ENCODE measurements at regions not wholly inside any gene's neighbourhood (a gene's known extent, or its start where the extent isn't known, plus 50 kb on each side); places are given as distances from the start of the nearest gene placed in this dataset.
A peak's percentile ranks its signal among the peaks of the same experiment; 100 is the strongest.

DNA sequence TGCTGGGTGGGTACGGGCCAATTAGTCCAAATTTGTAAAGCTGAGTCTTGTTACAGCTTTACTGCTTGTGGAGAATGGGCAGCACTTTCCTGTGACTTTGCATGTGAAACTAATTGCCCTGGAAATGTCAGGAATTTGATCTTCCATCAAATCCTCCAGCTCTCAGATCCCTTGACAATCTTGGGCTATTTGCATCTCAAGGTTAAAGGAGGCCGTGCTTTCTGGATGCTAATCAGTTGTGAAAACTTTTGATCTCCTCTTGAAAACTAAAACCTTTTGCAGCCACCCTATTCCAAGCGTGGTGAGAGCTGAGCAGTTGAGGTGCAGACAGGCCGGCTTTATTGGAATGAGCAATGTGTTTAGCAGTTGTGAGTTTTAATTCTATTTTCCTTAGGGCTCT, 68.0 kb upstream of the CLINT1 start:
- ATAC-seq (ENCODE audit: insufficient read depth, low FRiP score) (no peak), DNase-seq (no peak)
- Histone ChIP-seq H3K4me1 (ENCODE audit: control insufficient read depth in 5 of 5, insufficient read depth in 5 of 5, low read length in 5 of 5) (peaks cover 0 to 5% (median 0%) of the 10 kb centered on the region in 5 donors), H3K36me3 (ENCODE audit: control insufficient read depth in 4 of 4, insufficient read depth in 4 of 4, low read length in 4 of 4) (no peaks in the 10 kb centered on the region), H3K27ac (ENCODE audit: low read depth in 1 of 2, low read length in 1 of 2) (no peak overlapping the region), H3K27me3 (ENCODE audit: control insufficient read depth in 3 of 3, insufficient read depth in 3 of 3, low read length in 2 of 3) (no peaks in the 10 kb centered on the region), H3K9me3 (ENCODE audit: control insufficient read depth in 4 of 4, insufficient read depth in 3 of 4, low read length in 3 of 4) (no peaks in the 10 kb centered on the region), H3K9ac (ENCODE audit: insufficient read depth in 1 of 2, low read length in 2 of 2) (peak overlapping the region in 1 of 2 donors; percentile 13), H3K4me3 (no peak overlapping the region)
- TF ChIP-seq CTCF (IDR thresholded peaks at IDR 0.05; ENCODE audit: control extremely low read depth, extremely low read depth) = no peak
- 89 to 90% methylated on average over 4 of the region's 4 CpGs for WGBS, 2 donors

- Histone ChIP-seq H3K27ac (ENCODE audit: low read depth in 1 of 2, low read length in 1 of 2) (no peak overlapping the region), H3K36me3 (ENCODE audit: control insufficient read depth in 4 of 4, insufficient read depth in 4 of 4, low read length in 4 of 4) (no peaks in the 10 kb centered on the region), H3K4me1 (ENCODE audit: control insufficient read depth in 5 of 5, insufficient read depth in 5 of 5, low read length in 5 of 5) (peaks cover 0 to 3% (median 0%) of the 10 kb centered on the region in 5 donors), H3K9me3 (ENCODE audit: control insufficient read depth in 4 of 4, insufficient read depth in 3 of 4, low read length in 3 of 4) (no peaks in the 10 kb centered on the region), H3K27me3 (ENCODE audit: control insufficient read depth in 3 of 3, insufficient read depth in 3 of 3, low read length in 2 of 3) (no peaks in the 10 kb centered on the region), H3K4me3 (no peak overlapping the region), H3K9ac (ENCODE audit: insufficient read depth in 1 of 2, low read length in 2 of 2) (no peak overlapping the region)
- TF ChIP-seq CTCF (IDR thresholded peaks at IDR 0.05; ENCODE audit: control extremely low read depth, extremely low read depth) = no peak
- no peak for ATAC-seq (ENCODE audit: insufficient read depth, low FRiP score)
- DNase-seq = no peak
- WGBS, 2 donors = 84 to 91% methylated on average over 14 of the region's 14 CpGs
Measured at GRCh38 chr5:157925786-157926671, 67.1 kb upstream of the CLINT1 start.

GRCh38 chr5:157924931-157925729, 66.2 kb upstream of the CLINT1 start:
- Histone ChIP-seq H3K9me3 (ENCODE audit: control insufficient read depth in 4 of 4, insufficient read depth in 3 of 4, low read length in 3 of 4) (no peaks in the 10 kb centered on the region), H3K27me3 (ENCODE audit: control insufficient read depth in 3 of 3, insufficient read depth in 3 of 3, low read length in 2 of 3) (no peaks in the 10 kb centered on the region), H3K27ac (ENCODE audit: low read depth in 1 of 2, low read length in 1 of 2) (no peak overlapping the region), H3K4me3 (no peak overlapping the region), H3K4me1 (ENCODE audit: control insufficient read depth in 5 of 5, insufficient read depth in 5 of 5, low read length in 5 of 5) (peaks cover 0 to 8% (median 1%) of the 10 kb centered on the region in 5 donors), H3K36me3 (ENCODE audit: control insufficient read depth in 4 of 4, insufficient read depth in 4 of 4, low read length in 4 of 4) (no peaks in the 10 kb centered on the region), H3K9ac (ENCODE audit: insufficient read depth in 1 of 2, low read length in 2 of 2) (no peak overlapping the region)
- ATAC-seq (ENCODE audit: insufficient read depth, low FRiP score) = peak; percentile 55
- TF ChIP-seq CTCF (IDR thresholded peaks at IDR 0.05; ENCODE audit: control extremely low read depth, extremely low read depth) = no peak
- DNase-seq = no peak
- WGBS, 2 donors = 73 to 88% methylated on average over 8 of the region's 8 CpGs

Measured in lung (tissue), 11 donors.